Adrenal gland (tissue), 5 donors: ENCODE measurements at regions not wholly inside any gene's neighbourhood (a gene's known extent, or its start where the extent isn't known, plus 50 kb on each side); places are given as distances from the start of the nearest gene placed in this dataset.

Experiments
- POLR2A ChIP-seq, 2 donors: fragments of 450-650 bp; IDR thresholded peaks; one replicate each; pipeline ENCODE4 v1.6.1; 2017; ENCODE audit warnings: antibody characterized with exemption in 2 of 2, mild to moderate bottlenecking in 2 of 2, moderate library complexity in 1 of 2
- TF ChIP-seq, protein P1 (sequence below), 6 experiments: fragments of 450-650 bp in 4 of 6; fragments of 200-600 bp in 2 of 6; sonication (generic) in 1 of 6; IDR thresholded peaks; 1 replicate in 5 of 6; 2 replicates in 1 of 6; pipeline versions ENCODE4 v1.5.1 to v1.8.0; 2016 to 2021; ENCODE audit warnings: antibody characterized with exemption in 6 of 6, mild to moderate bottlenecking in 2 of 6, moderate library complexity in 1 of 6
- donor health status: DM: no; HTN: no; CAD: no.

GRCh38 chr14:75340921-75341320 lies 62.3 kb downstream of the FOS start:
- TF ChIP-seq, protein P1, sequence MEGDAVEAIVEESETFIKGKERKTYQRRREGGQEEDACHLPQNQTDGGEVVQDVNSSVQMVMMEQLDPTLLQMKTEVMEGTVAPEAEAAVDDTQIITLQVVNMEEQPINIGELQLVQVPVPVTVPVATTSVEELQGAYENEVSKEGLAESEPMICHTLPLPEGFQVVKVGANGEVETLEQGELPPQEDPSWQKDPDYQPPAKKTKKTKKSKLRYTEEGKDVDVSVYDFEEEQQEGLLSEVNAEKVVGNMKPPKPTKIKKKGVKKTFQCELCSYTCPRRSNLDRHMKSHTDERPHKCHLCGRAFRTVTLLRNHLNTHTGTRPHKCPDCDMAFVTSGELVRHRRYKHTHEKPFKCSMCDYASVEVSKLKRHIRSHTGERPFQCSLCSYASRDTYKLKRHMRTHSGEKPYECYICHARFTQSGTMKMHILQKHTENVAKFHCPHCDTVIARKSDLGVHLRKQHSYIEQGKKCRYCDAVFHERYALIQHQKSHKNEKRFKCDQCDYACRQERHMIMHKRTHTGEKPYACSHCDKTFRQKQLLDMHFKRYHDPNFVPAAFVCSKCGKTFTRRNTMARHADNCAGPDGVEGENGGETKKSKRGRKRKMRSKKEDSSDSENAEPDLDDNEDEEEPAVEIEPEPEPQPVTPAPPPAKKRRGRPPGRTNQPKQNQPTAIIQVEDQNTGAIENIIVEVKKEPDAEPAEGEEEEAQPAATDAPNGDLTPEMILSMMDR (IDR thresholded peaks at IDR 0.05) = no peak
- peak; percentile 10 to 54 for TF ChIP-seq POLR2A (IDR thresholded peaks at IDR 0.05)
